GM18505 (cell line): ENCODE measurements at regions not wholly inside any gene's neighbourhood (a gene's known extent, or its start where the extent isn't known, plus 50 kb on each side); places are given as distances from the start of the nearest gene placed in this dataset.

Experiments
- ATAC-seq: cut with Tn5 transposase; IDR thresholded peaks from one replicate; pipeline ENCODE4 v1.9.1; 2021; ENCODE audit not compliant: unreplicated experiment
- POLR2A ChIP-seq: IDR thresholded peaks from 4 replicates; pipeline ENCODE4 v1.6.1; 2011; ENCODE audit warnings: borderline replicate concordance; ENCODE audit not compliant: insufficient read depth, insufficient read length; ENCODE audit errors: extremely low read depth

DNA sequence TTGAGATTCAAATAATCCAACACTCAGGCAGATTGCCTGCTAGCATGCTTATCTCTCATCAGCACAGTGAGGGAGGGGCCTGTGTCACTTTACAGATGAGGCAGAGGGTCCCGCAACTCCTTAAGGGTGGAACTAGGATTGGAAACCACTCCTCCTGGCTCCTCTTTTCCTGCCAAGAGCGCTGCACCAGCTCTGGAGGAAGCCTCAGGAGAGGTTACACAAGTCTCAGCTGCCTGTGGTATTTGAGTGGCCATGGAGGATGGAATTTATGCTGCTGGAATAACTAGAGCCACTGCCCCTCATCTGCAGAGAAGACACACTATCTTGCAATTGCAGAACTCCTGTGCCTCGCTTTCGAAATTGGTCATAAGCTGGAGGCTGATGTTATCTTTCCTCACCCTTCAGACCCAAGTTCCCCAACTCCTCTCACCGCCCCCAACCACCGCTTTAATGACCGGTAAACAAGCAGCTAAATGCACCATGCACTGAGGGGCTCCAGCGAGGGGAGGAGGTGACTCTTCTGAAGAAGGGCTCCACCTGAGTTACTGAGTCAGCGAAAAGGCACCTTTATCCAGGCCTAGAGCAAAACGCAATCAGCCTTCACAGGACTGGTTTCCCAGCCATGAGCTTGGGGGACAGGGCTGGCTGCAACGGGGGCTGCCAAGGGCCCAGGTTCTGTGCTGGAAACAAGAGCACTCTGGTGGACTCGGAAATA lies 245.8 kb downstream of the SOX11 start:
- no peak for ATAC-seq

DNA sequence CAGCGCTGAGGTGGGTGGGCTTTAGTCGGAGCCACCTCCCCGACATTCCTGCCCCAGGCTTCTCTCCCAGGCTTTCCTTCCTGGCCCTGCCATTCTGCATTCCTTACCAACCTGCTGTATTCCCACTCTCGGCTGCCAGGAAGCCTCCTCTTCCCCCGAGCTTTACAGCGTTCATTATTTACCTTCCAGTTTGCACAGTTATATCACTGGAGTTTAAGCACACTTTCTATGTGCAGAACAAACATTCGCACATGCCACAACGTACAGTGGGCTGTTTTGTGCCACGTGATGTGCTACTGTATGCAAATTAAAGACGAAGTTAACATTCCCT lies 246.3 kb downstream of the SOX11 start:
- ATAC-seq: no peak
- no peak for TF ChIP-seq POLR2A

More for the DNA sequence above, 245.8 kb downstream of the SOX11 start:
- TF ChIP-seq POLR2A: no peak

DNA sequence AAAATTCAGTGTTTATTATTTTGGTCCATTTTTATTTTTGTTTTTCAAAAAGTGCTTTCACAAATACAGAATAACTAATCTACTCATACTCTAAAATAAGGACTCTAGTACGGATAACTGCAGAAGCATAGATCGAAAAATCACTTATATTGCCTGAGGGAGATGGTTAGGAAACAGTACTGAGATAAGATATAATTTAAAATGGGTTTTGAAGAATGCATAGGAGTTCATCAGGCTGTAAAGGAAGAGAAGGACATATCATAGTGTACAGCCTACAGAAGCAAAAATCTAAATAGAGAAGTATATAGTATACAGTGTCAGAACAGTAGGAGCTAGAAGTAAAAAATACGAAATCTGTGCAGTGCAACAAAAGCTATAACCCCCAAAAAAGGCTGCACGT lies 247.4 kb downstream of the SOX11 start:
- ATAC-seq: no peak
- no peak for TF ChIP-seq POLR2A

DNA sequence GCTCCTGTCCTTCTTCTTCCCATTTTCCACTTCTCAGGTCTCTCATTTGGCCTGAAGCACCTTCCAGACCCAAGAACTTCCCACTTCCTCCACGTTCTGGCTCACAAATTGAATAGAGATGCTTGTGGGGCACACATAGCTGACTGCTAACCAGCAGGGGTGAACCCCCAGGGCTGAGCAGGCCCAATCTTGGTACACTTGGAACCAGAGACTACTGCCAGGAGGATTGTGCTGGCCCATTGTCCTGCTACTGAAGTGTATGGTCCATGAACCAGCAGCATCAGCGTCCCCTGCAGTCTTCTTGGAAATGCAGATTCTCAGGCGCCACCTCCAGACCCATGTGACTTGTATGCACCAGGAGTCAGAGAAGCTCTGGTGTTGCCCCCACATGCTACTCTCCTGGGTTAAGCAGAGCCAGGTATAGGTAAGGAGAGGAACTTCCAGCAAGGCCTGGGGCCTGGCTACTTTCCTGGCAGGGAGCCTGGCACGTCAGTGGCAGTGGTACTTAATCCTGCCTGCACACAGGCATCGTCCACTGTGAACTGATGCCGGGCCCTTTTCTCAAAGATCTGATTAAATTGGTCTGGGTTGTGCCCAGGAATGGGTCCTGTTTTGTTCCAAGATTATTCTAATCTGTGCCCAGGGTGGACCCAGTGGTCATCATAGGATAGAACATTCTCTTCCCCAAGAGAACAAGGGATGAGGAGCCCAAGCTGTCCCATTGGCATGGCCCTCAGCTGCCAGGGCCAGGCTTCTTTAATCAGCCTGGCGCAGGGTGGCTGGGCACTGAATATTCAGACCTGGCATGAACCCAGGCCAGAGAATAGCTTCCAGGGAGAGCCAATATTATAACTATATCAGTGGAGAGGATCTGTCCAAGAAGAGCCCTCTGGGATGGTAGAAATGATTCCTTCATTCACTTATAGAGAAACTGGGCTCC lies 248.7 kb downstream of the SOX11 start:
- no peak for TF ChIP-seq POLR2A
- no peak for ATAC-seq

DNA sequence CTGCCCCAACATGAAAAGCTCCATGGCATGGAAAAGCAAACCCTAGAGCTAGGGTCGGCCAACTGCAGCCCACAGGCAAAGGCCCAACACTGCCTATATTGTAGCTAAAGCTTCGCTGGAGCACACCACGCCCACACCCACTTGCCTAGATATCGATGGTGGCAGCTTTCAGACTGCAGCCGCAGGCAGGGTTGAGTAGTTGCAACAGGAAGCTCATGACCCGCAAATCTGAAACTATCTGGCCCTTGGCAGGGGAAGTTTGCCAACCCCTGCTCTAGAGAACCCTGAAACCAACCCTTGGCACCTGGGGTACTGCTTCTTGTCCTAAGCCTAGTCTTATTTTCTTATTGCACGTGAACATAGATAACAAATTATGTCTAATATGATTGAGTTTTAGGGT lies 250.0 kb downstream of the SOX11 start:
- ATAC-seq: no peak
- no peak for TF ChIP-seq POLR2A

DNA sequence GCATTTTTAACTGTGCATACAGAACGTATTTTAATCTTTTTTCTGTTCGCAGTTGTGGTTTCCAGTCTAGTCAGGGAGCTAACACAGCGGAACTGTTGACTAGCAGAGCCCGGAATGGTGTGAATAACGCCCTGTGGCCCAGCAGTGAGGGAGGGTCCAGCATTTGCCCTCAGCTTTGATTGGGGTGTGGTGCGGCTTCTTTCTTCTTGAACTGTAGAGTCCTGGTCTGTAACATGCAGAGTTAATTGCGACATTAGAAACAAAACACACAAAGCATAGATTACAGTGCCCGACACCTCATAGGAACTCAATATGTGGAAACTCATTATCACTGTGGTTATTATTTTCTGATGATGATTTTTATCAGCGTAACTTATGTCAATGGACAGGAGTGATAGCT lies 253.6 kb downstream of the SOX11 start:
- ATAC-seq: no peak
- TF ChIP-seq POLR2A: no peak

DNA sequence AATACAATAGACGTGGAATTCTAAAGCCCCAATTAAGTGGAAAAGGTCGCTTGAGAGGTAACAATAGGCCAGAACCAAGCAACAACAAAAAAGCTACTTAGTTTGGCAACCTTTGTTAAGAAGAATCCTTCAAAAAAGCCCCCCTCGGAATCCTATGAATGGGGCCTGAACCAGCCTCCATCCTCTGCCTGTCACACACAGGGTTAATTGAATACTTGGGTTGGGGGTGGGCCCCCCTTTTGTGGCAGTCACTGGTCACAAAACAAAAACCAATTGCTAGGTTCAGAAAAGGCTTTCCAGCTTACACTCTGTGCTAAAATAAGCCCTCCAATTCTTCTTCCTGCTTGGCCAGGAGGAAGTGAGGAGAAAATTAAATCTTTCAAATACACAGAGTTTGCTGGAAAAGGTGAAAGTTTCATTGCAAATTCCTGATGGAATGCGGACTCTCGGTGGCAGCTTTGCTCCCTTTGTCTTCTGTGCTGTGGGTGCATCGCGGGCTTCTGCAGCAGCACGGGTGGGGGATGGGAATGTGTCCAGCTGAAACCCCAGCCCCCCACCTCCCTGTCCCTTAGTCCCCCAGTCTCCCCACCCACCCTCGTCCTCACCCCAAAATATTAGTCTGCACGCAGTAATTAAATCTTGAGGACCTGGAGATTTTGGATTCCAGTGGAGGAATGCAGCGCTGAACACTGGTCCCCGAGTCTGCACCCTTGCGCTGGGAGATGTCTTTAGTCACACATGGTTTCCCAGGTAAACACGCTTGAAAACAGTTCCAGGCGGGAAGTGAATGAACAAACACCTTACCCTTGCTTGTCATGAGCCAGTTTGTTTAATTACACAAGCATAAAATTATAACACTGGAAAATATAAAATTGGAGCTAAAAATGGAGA lies 254.3 kb downstream of the SOX11 start:
- no peak for TF ChIP-seq POLR2A
- ATAC-seq: no peak

DNA sequence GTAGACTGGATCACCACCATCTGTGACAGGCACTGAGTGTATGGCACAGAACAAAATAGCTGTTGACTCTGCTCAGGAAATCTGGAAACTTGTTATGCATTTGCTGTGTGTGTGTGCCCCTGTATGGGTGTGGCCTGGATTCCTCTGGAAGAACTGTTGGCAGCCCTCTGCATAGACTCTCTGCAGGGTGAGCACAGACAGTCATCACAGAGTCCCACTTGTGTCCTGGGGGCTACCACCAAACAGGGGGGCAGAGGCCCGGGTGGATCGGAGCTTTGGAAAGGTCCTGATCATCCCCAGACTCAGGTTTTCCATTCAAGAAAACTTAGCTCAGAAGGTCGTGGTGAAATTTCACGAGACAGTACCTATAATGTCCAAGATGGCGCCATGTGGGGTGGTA lies 258.6 kb downstream of the SOX11 start:
- ATAC-seq: no peak
- no peak for TF ChIP-seq POLR2A

DNA sequence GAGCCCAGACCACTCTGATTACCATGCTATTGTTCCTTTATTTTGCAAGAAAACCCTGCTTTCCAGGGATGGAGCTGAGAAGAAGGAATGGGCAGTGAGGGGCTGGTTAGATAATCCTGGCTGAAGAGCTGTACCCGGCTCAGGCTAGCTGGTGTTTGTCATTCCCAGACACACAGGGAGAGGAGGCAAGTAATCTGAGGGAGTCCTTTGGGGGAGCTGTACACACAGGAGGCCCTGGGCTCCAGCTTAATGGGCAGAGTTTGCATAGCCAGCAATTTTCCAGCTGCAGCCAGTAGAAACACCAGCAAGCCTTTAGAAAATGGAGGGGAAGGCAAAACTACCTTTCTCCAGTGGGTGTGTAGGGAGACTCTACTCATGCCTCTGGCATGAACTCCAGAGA lies 259.3 kb downstream of the SOX11 start:
- no peak for TF ChIP-seq POLR2A
- no peak for ATAC-seq

DNA sequence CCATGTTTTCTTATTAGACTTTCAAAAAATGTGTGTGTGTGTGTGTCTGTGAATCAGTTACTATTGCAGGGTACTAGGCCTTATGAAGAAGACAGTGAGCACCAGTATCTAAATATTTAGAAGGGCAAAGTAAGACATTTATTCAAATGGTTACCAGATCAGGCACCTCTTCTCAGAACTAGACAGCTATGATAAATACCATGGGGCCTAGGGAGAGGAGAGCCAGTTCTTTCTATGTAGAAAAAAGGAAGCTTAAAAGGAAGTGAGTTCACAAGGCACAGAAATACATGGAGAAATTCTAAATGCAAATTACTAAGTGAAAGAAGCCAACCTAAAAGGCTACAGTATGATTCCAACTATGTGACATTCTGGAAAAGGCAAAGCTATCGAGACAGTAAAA lies 261.3 kb downstream of the SOX11 start:
- no peak for TF ChIP-seq POLR2A
- no peak for ATAC-seq

DNA sequence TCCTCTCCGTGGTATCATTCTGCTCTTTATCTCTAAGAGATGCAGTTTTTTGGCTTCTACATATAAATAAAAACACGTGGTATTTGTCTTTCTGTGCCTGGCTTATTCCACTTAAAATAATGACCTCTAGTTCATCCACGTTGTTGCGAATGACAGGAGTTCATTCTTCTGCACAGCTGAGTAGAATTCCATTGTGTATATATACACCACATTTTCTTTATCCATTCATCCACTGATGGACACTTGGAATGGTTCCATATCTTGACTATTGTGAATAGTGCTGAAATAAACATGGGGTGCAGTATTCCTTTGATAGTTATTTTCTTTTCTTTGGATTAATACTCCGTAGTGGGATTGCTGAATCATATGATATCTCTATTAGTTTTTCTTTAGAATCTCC lies 262.3 kb downstream of the SOX11 start:
- no peak for TF ChIP-seq POLR2A
- ATAC-seq: no peak

DNA sequence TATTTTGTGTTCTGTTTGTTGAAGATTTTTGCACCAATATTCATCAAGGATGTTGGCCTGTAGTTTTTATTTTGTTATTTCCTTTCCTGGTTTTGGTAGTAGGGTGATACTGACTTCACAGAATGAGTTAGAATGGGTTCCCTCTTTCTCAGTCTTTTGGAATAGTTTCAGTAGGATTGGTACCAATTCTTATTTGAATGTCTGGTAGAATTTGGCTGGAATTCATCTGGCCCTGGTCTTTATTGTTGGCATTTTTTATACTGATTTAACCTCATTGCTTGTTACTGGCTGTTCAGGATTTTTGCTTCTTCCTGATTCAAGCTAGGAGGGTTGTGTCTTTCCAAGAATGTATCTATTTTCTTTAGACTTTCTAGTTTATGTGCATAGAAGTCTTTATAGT lies 263.7 kb downstream of the SOX11 start:
- ATAC-seq: no peak
- no peak for TF ChIP-seq POLR2A
